Activated CD4-positive, CD25-positive, alpha-beta regulatory T cell treated with anti-CD3 and anti-CD28 coated beads, Interleukin-2, amount 50 U/mL, for 24 hours (primary cell): ENCODE measurements at regions not wholly inside any gene's neighbourhood (a gene's known extent, or its start where the extent isn't known, plus 50 kb on each side); places are given as distances from the start of the nearest gene placed in this dataset.

Experiments used
- ATAC-seq, 2 donors: fragments of 150-1000 bp; cut with Tn5 transposase; one replicate each; pipeline ENCODE4 v1.10.0; 2021; ENCODE audit warnings: mild to moderate bottlenecking in 1 of 2, moderate library complexity in 1 of 2

DNA sequence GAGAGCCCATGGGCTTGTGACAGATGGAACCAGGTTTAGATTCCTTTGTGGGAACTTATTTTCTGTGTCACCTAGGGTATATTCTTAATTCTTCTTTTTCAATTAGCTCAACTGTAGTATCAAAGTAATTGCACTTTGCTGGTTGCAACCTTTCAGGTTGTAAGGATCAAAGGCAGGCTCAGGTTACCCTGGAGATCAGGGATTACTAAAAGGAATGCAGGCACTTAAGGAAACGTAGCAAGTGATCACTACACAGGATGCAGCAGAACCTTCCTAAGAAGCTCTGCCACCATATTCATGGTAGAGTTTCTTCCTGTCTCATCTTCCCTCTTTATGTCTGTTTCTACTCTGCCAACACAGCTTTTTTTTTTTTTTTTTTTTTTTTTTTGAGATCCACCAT is 133.2 kb upstream of the JAG1 start:
- no peak for ATAC-seq

- ATAC-seq, result no peak
These were observed 139.0 kb upstream of the JAG1 start for GRCh38 chr20:10812759-10813327.

DNA sequence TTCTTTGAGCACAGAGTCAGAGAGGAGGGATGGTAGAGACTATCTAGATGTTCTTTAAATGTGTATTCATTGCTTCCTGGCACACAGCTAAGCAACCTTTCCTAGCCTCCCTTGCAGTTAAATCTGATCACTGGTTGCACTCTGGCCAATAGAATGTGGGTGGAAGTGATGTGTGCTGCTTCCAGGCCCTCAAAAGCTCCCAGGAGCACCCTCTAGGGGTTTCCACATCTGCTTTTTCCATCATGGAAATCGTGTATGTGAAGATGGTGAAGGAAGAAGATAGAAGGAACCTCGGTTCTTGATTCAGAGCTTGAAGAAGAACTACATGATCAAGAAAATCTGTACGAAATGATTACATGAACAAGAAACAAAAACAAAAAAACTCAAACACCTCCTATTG is 149.8 kb upstream of the JAG1 start:
- no peak for ATAC-seq

GRCh38 chr20:10824750-10825500 is 151.1 kb upstream of the JAG1 start:
- no peak for ATAC-seq

- no peak for ATAC-seq
These were observed 152.3 kb upstream of the JAG1 start for GRCh38 chr20:10826111-10826510.

DNA sequence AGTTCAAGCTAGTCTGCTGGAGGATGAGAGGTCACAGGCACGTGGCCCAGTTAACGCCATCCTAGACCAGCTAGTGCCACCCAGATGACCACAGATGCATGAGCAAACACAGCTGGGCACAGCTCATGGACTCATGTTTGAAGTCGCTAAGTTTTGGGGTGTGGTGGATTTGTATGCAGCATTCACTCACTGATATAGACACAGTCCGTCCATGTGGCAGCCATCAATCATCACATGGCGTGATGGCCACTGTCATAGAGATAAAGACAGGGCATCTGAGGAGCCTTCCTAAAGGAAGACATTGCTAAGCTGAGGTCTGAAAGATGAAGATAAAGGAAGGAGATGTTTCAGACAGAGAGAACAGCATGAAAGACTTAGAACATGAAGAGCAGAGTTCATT is 154.4 kb upstream of the JAG1 start:
- no peak for ATAC-seq

DNA sequence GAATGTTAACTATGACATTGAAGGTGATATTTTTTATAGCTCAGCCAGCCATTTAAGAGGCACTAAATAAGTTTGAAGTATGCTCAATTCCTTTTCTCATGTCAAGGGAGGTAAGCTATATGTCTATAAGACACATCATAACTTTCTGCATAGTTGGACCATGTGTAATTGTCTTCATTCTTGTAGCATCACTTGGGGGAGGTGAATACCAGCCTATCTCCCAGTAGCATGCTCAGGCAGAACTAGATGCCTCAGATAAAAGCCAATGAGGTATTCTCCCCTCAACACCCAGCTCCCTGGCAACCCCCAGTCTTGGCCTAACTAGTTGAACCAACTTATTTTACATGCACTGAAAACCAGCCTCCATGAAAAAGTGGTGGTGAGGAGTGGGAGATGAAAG is 158.3 kb upstream of the JAG1 start:
- ATAC-seq, result no peak

- ATAC-seq, result no peak
These were observed 164.1 kb upstream of the JAG1 start for GRCh38 chr20:10837901-10838300.

DNA sequence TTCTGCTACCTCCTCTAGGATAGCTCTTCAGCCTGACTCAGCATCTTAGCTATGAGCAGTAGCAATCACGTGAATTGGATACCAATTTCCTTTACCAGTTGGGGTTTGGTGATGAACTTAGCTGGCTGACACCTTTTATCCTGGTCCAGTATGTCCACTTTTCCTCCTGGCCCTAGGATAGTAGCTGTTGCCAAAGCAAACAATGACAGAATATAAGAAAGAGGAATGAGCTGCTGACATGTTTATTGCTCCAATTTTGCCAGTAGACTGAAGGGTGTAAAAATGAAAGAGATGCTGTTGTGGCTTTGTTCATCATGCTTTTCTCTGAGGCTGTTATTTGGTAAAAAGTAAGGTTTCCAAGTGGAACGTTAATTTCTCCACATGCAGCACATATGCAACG is 168.3 kb upstream of the JAG1 start:
- no peak for ATAC-seq

- ATAC-seq, result no peak
These were observed 169.4 kb upstream of the JAG1 start for GRCh38 chr20:10843146-10843711.

GRCh38 chr20:10846766-10847165 is 173.0 kb upstream of the JAG1 start:
- no peak for ATAC-seq

DNA sequence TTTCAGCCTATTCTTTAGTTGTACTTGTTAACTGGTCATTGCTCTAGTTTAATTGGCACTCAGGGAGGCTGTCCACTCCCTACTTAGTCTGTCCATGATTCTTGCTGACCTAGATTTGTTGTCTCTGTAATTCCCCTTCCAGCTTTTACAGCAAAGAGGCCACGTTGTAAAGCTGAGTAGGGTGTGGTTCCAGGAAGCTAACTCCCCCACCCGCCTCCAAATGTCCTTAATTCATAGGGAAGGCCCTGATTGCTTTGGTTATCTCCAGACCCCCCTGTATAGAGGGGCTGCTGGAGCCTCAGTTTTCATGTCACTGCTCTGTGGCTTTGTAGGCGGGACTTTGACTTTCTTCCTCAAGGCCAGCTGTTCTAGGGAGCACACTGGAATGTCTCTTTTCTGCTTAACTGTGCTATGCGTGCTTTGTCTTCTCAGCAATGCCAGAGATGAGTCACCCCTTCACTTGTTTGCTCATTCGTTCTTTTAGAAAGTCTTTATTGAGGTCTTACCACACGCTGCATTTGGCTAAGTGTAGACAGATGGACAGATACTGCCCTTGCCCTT is 175.1 kb upstream of the JAG1 start:
- no peak for ATAC-seq

DNA sequence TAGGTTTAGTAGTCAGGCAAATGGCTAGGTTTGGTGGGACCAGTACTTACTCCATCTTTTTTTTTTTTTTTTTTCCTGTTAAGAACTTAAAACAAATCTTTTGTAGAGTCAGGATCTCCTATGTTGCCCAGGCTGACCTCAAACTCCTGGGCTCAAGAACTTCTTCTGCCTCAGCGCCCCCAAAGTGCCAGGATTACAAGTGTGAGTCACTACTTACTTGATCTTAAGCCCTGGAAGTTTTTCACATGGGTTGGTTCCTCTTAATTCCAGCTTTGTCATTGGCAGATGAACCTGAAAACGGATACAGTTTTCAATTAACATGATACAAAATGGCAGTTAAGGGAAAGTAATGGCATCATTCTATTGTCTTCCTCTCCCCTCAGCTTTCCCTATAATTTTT is 179.4 kb upstream of the JAG1 start:
- no peak for ATAC-seq

DNA sequence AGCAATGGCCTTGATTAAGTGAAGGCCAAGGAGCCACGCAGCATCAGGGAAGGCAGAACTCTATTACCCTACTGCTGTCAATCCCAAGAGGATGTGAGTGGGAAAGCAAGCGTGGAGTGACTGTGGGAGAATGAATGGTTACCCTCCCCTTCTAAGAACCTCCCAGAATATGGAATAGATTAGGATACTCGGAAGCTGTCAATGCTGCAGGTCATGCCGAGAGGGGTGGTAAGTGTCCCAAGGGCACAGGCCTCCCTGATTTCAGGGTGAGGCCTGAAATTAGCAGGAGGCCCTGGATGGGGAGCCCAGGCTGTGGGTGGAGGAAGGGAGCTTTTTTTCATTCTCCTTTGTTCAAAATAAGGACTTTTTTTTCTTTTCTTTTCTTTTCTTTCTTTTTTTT is 179.9 kb upstream of the JAG1 start:
- no peak for ATAC-seq

DNA sequence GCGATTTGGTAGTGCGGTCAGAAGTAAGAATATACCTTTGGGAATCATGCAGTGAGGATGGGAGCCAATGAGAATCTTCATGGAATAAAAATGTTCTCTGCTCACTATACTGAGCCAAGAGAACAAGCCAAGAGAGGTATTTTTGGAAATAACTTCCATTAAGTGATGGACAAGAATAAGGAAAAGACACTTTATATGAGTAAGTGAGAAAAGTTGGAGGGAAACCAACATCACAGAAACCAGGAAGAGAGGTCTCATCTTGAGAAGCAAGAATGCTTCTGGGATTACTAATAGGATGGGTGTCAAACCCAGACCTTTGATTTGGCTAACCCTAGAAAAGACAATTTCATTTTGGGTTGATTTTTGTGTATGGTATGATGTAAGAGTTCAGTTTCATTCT is 181.2 kb upstream of the JAG1 start:
- ATAC-seq, result no peak

DNA sequence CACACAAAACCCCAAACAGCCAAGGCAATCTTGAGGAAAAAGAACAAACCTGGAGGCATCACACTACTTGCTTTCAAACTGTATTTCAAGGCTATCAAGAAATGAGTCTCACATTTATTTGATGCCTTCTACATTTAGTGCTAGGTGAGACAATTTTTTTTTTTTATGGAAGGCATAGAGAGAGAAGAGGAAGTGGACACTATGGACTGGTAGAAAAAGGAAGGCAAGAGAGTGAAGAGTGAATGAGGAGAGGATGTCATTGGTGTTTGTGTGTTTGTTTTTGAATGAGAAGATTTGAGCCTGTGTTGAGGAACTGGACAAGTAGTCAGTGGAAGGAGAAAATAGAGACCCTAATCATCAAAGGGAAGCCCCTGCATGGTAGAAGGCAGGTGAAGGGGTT is 182.0 kb upstream of the JAG1 start:
- ATAC-seq, result no peak

DNA sequence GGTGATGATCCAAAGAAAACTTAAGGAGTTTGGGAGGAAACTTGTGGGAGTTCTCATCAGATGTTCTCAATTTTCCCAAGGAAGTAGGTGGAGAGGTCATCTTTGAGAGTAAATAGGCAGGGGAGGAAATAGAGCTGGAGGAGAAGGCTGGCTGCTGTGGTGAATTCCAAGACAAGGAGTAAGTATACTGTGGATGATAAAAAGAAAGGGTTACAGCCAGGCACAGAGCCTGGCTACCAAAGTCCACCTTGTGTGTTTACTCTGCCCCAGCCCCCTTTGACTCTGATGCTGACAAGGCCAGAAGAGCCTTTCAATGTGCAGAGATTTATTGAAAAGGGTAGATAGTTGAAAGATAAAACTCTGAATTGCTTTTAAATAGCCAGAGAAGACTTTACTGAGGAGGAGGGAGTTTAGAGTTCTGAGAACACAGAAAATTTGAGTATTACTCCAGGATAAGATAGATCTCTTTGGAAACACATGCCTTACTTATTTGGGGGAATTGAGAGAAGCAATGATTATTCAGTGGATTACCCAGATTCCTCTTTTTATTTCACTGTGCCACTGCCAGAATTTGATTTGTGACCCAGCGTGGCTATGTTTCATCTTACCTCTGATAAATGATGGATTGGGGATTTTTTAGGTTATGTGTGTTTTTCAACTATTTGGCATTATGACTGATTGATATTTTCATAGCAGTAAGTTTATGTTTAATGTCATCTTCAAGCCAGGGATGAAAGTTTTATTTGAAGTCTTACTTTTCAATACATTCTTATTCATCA is 182.6 kb upstream of the JAG1 start:
- ATAC-seq, result no peak

- ATAC-seq, result no peak
These were observed 183.7 kb upstream of the JAG1 start for GRCh38 chr20:10857352-10858070.

- no peak for ATAC-seq
These were observed 187.3 kb upstream of the JAG1 start for GRCh38 chr20:10861090-10861489.

DNA sequence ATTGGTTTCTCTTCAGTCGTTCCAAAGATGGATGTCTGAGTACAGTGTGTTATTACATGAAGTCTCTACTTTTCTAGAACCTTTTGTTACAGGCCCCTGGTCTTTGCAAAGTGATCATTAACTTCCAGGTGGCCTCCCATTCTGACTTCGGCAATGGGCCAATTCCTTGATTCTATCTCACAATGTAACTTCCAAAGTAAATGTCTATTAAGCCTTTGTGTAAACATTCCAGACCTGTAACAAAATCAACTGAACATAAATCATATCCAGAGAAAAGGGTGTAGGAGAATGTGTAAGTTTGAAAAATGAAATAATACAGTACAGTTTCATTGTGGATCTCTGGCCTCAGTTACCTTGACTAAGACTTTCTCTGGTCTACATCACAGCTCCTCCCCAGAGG is 187.8 kb upstream of the JAG1 start:
- ATAC-seq, result no peak

- ATAC-seq, result no peak
These were observed 189.7 kb upstream of the JAG1 start for GRCh38 chr20:10863337-10864060.

DNA sequence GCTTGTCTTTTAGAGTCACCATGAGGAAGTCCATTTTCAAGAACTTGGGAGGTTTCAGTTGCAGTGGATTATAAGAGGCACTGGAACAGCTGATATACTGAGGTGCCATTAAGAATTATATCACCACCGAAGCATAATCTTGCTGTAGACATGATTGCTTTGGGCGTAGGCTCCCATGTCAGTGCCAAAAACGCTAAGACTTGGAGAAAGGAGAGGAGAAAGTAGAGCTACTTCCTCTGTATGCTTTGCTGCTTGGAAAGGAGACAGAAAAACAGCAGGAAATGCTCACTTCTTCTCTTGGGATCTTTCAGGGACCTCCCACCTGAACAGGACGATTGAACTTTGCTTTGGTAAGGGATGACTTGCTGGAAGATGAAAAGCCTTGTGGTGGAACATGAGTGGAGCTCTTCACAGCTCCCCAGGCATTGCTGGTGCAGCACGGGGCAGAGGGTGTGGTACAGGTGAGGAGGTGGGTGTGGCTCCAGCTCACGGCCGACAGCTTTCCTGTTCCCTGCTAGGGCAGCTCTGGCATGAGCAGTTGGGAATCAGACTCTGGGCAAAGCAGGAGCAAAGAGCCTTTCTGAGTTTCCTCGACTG is 190.4 kb upstream of the JAG1 start:
- ATAC-seq, result no peak
